Adrenal gland (tissue), 5 donors: ENCODE measurements at regions not wholly inside any gene's neighbourhood (a gene's known extent, or its start where the extent isn't known, plus 50 kb on each side); places are given as distances from the start of the nearest gene placed in this dataset.

ENCODE experiments used
- CTCF ChIP-seq, 6 experiments: fragments of 450-650 bp in 4 of 6; fragments of 200-600 bp in 2 of 6; sonication (generic) in 1 of 6; IDR thresholded peaks; 1 replicate in 5 of 6; 2 replicates in 1 of 6; pipeline versions ENCODE4 v1.5.1 to v1.8.0; 2016 to 2021; ENCODE audit warnings: antibody characterized with exemption in 6 of 6, mild to moderate bottlenecking in 2 of 6, moderate library complexity in 1 of 6
- POLR2A ChIP-seq, 2 donors: fragments of 450-650 bp; IDR thresholded peaks; one replicate each; pipeline ENCODE4 v1.6.1; 2017; ENCODE audit warnings: antibody characterized with exemption in 2 of 2, mild to moderate bottlenecking in 2 of 2, moderate library complexity in 1 of 2
- donor health status: DM: no; HTN: no; CAD: no.

- TF ChIP-seq POLR2A (IDR thresholded peaks at IDR 0.05) (no peak), CTCF (IDR thresholded peaks at IDR 0.05) (no peak)
Observed at GRCh38 chr16:6558126-6558525, 774.5 kb upstream of the RBFOX1 start.
